Endothelial cell of umbilical vein (primary cell): ENCODE measurements at regions not wholly inside any gene's neighbourhood (a gene's known extent, or its start where the extent isn't known, plus 50 kb on each side); places are given as distances from the start of the nearest gene placed in this dataset.

ENCODE experiments used
- BruUV-seq: library from RNA; stranded (reverse); fragments of 400-500 nt; replicated peaks from 2 replicates; lab custom pipeline; 2021; lab: Mats Ljungman, UMichigan
- CTCF ChIA-PET: fragments of 300-600, 350-600 bp; sonication (Branson Sonifier 250); formaldehyde crosslinking; loops from one replicate; lab custom pipeline; 2021; ENCODE audit warnings: antibody characterized with exemption, inconsistent platforms; lab: Charles Lee
- POLR2A ChIA-PET: fragments of 300-600, 350-600 bp; sonication (Branson Sonifier 250); formaldehyde crosslinking; loops from one replicate; lab custom pipeline; 2021; ENCODE audit warnings: antibody characterized with exemption, inconsistent platforms; lab: Charles Lee
- DNase-seq: peaks from one replicate; pipeline ENCODE4 v3.0.0-alpha.2; 2011; ENCODE audit warnings: low read depth, low spot score
- FAIRE-seq: peaks from 2 replicates; lab custom pipeline; 2011; peaks lifted over from hg19 to GRCh38; lab: Jason Lieb, UNC
- H2AFZ ChIP-seq: 2 replicates; pipeline ENCODE4 v1.6.0; 2012; ENCODE audit warnings: low read depth, low read length, control low read depth, inconsistent platforms
- H3K27ac ChIP-seq: 2 replicates; pipeline ENCODE4 v1.5.1; 2011; ENCODE audit warnings: low read depth, mild to moderate bottlenecking, control low read depth, low read length, moderate library complexity; ENCODE audit not compliant: insufficient read depth
- H3K27me3 ChIP-seq, 2 experiments: 2 replicates each; pipeline versions ENCODE4 v1.6.0 to v1.6.1; 2011; ENCODE audit warnings: low read length in 2 of 2, mixed read lengths in 1 of 2; ENCODE audit not compliant: control insufficient read depth in 2 of 2, insufficient read depth in 2 of 2
- H3K36me3 ChIP-seq, 2 experiments: 2 replicates in 1 of 2; 3 replicates in 1 of 2; pipeline ENCODE4 v1.5.1; 2011; ENCODE audit warnings: low read length in 2 of 2, mild to moderate bottlenecking in 1 of 2, moderate library complexity in 1 of 2; ENCODE audit not compliant: control insufficient read depth in 2 of 2, insufficient read depth in 2 of 2; ENCODE audit errors: extremely low read depth in 1 of 2
- H3K4me1 ChIP-seq: 3 replicates; pipeline ENCODE4 v1.5.1; 2011; ENCODE audit warnings: mild to moderate bottlenecking, low read length; ENCODE audit not compliant: control insufficient read depth, insufficient read depth; ENCODE audit errors: extremely low read depth
- H3K4me2 ChIP-seq: 2 replicates; pipeline ENCODE4 v1.6.1; 2011; ENCODE audit warnings: low read length, control low read depth, mixed read lengths; ENCODE audit not compliant: insufficient read depth
- H3K4me3 ChIP-seq, 3 experiments: fragments of 200-600 bp in 1 of 3; sonication (generic), shearing (Covaris generic) in 1 of 3; replicated peaks in 1 of 3; 2 replicates each; pipeline ENCODE4 v1.5.1; 2011 to 2016; ENCODE audit warnings: control low read depth in 3 of 3, low read length in 3 of 3, mild to moderate bottlenecking in 2 of 3, inconsistent platforms in 1 of 3, low read depth in 1 of 3, moderate library complexity in 1 of 3; ENCODE audit not compliant: insufficient read depth in 1 of 3
- H3K79me2 ChIP-seq: 2 replicates; pipeline ENCODE4 v1.6.0; 2012; ENCODE audit warnings: low read length, inconsistent platforms; ENCODE audit not compliant: control insufficient read depth, insufficient read depth
- H3K9ac ChIP-seq: replicated peaks from 2 replicates; pipeline ENCODE3; 2011; ENCODE audit warnings: low read length, control low read depth; ENCODE audit not compliant: insufficient read depth; ENCODE audit errors: extremely low read depth
- H3K9me1 ChIP-seq: replicated peaks from 3 replicates; pipeline ENCODE4 v1.6.0; 2011; ENCODE audit warnings: mild to moderate bottlenecking, low read length; ENCODE audit not compliant: control insufficient read depth, insufficient read depth; ENCODE audit errors: extremely low read depth
- H3K9me3 ChIP-seq: replicated peaks from 2 replicates; pipeline ENCODE4 v1.5.1; 2012; ENCODE audit warnings: low read length, inconsistent platforms; ENCODE audit not compliant: control insufficient read depth, insufficient read depth
- H4K20me1 ChIP-seq: replicated peaks from 2 replicates; pipeline ENCODE3; 2011; ENCODE audit warnings: mild to moderate bottlenecking, low read length; ENCODE audit not compliant: control insufficient read depth, insufficient read depth; ENCODE audit errors: extremely low read depth
- EZH2 ChIP-seq: IDR thresholded peaks from 2 replicates; pipeline ENCODE4 v1.6.1; 2012; ENCODE audit warnings: borderline replicate concordance, low read depth, mild to moderate bottlenecking, moderate library complexity, low read length, inconsistent platforms; ENCODE audit not compliant: severe bottlenecking
- FOS ChIP-seq: IDR thresholded peaks from 2 replicates; pipeline ENCODE4 v1.6.1; 2011; ENCODE audit warnings: mild to moderate bottlenecking, low read length, moderate library complexity, borderline replicate concordance; ENCODE audit not compliant: insufficient read depth
- GATA2 ChIP-seq: IDR thresholded peaks from 2 replicates; pipeline ENCODE4 v1.7.0; 2011; ENCODE audit warnings: low read depth, mild to moderate bottlenecking, moderate library complexity, mixed read lengths, low read length; ENCODE audit not compliant: insufficient read length, insufficient read depth
- JUN ChIP-seq: IDR thresholded peaks from 2 replicates; pipeline ENCODE4 v1.6.1; 2011; ENCODE audit warnings: borderline replicate concordance, low read depth; ENCODE audit not compliant: insufficient read length, insufficient read depth
- MYC ChIP-seq: IDR thresholded peaks from one replicate; pipeline ENCODE4 v1.6.1; 2011; ENCODE audit warnings: mild to moderate bottlenecking, low read depth, low read length
- POLR2A ChIP-seq: IDR thresholded peaks from 2 replicates; pipeline ENCODE4 v1.6.1; 2012; ENCODE audit warnings: low read depth, mild to moderate bottlenecking, control low read depth, low read length
- POLR2AphosphoS5 ChIP-seq: IDR thresholded peaks from 2 replicates; pipeline ENCODE4 v1.6.1; 2012; ENCODE audit warnings: low read depth, mild to moderate bottlenecking, control low read depth, low read length, moderate library complexity; ENCODE audit not compliant: insufficient read depth
- dilution Hi-C: fragments of 300-500 bp; cut with MboI; formaldehyde crosslinking; loops from one replicate; pipeline ENCODE4 v1.15.0; 2019; ENCODE audit warnings: low sequenced_read_pairs; ENCODE audit not compliant: extremely low pct_ligation_motif_present
- intact Hi-C: fragments of 100-400 bp; cut with micrococcal nuclease; formaldehyde crosslinking; loops from one replicate; pipeline ENCODE4 v1.10.0; 2022
- TF ChIP-seq, protein P1 (sequence below), 2 donors: IDR thresholded peaks; 1 replicate in 1 of 2; 2 replicates in 1 of 2; pipeline ENCODE4 v1.5.1; 2011; ENCODE audit warnings: low read length in 2 of 2, mild to moderate bottlenecking in 2 of 2, moderate library complexity in 2 of 2, control low read depth in 1 of 2, inconsistent platforms in 1 of 2, low read depth in 1 of 2; ENCODE audit not compliant: insufficient read depth in 1 of 2; ENCODE audit errors: extremely low read depth in 1 of 2
- TF ChIP-seq, protein P2 (sequence below): IDR thresholded peaks from 2 replicates; pipeline ENCODE4 v1.6.1; 2011; ENCODE audit not compliant: insufficient read depth, insufficient read length

DNA sequence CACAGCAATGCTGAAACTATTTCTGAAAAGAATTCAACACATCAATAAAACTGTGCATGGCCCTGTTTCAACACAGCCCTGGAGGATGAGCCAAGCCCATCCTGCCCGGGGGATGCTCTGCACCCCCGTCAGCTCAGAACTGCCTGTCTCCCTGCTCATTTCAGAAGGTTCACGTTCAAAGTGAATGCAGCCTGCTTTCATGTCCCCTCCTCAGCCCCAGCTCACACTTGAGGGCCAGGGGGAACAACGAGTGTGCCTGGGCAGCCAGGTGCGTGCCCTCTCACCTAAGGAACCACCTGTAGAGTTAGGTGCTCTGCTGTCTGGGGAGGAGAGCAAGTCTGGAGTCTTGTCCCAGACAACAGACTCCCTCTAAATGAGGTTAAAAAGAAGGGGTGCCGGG lies 348.5 kb upstream of the IRX2 start:
- no peak overlapping the region for H3K4me3 ChIP-seq
- FAIRE-seq = no peak
- H3K9ac ChIP-seq = no peak overlapping the region
- H2AFZ ChIP-seq = no peak overlapping the region
- peaks cover 6% of the 10 kb centered on the region for H3K9me3 ChIP-seq
- no peaks in the 10 kb centered on the region for H4K20me1 ChIP-seq
- no peaks in the 10 kb centered on the region for H3K4me1 ChIP-seq
- dilution Hi-C loops = no loop called here
- no peak overlapping the region for H3K27ac ChIP-seq
- no peak overlapping the region for H3K4me2 ChIP-seq
- no peaks in the 10 kb centered on the region for H3K79me2 ChIP-seq
- no peaks in the 10 kb centered on the region for H3K9me1 ChIP-seq
- ChIA-PET POLR2A (no interaction called here), CTCF (no interaction called here)
- intact Hi-C loops = no loop called here
- no peaks in the 10 kb centered on the region for H3K36me3 ChIP-seq
- no TSS peak for BruUV-seq
- H3K27me3 ChIP-seq = no peaks in the 10 kb centered on the region
- TF ChIP-seq FOS (no peak), GATA2 (no peak), JUN (no peak), POLR2AphosphoS5 (no peak), POLR2A (no peak), EZH2 (no peak), MYC (no peak)
- TF ChIP-seq, protein P1, sequence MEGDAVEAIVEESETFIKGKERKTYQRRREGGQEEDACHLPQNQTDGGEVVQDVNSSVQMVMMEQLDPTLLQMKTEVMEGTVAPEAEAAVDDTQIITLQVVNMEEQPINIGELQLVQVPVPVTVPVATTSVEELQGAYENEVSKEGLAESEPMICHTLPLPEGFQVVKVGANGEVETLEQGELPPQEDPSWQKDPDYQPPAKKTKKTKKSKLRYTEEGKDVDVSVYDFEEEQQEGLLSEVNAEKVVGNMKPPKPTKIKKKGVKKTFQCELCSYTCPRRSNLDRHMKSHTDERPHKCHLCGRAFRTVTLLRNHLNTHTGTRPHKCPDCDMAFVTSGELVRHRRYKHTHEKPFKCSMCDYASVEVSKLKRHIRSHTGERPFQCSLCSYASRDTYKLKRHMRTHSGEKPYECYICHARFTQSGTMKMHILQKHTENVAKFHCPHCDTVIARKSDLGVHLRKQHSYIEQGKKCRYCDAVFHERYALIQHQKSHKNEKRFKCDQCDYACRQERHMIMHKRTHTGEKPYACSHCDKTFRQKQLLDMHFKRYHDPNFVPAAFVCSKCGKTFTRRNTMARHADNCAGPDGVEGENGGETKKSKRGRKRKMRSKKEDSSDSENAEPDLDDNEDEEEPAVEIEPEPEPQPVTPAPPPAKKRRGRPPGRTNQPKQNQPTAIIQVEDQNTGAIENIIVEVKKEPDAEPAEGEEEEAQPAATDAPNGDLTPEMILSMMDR (IDR thresholded peaks at IDR 0.05; ENCODE audit: extremely low read depth in 1 of 2, insufficient read depth in 1 of 2, low read depth in 1 of 2, low read length in 2 of 2) = no peak
- TF ChIP-seq, protein P2, sequence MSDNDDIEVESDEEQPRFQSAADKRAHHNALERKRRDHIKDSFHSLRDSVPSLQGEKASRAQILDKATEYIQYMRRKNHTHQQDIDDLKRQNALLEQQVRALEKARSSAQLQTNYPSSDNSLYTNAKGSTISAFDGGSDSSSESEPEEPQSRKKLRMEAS = no peak
- no peak for DNase-seq
